Keratinocyte (primary cell): ENCODE measurements at regions not wholly inside any gene's neighbourhood (a gene's known extent, or its start where the extent isn't known, plus 50 kb on each side); places are given as distances from the start of the nearest gene placed in this dataset.

Source experiments
- EZH2 ChIP-seq: IDR thresholded peaks from one replicate; pipeline ENCODE4 v1.6.1; 2012; ENCODE audit warnings: inconsistent platforms, mild to moderate bottlenecking, low read length, moderate library complexity
- TF ChIP-seq, protein P1 (sequence below), 3 experiments: IDR thresholded peaks in 1 of 3; conservative IDR thresholded peaks in 1 of 3; optimal IDR thresholded peaks in 1 of 3; 2 replicates in 2 of 3; 3 replicates in 1 of 3; pipeline versions ENCODE3 to v1.5.1; 2011; ENCODE audit warnings: low read length in 3 of 3, mild to moderate bottlenecking in 3 of 3, moderate library complexity in 2 of 3, control low read depth in 1 of 3, inconsistent platforms in 1 of 3; ENCODE audit not compliant: insufficient read depth in 2 of 3; ENCODE audit errors: extremely low read depth in 1 of 3

DNA sequence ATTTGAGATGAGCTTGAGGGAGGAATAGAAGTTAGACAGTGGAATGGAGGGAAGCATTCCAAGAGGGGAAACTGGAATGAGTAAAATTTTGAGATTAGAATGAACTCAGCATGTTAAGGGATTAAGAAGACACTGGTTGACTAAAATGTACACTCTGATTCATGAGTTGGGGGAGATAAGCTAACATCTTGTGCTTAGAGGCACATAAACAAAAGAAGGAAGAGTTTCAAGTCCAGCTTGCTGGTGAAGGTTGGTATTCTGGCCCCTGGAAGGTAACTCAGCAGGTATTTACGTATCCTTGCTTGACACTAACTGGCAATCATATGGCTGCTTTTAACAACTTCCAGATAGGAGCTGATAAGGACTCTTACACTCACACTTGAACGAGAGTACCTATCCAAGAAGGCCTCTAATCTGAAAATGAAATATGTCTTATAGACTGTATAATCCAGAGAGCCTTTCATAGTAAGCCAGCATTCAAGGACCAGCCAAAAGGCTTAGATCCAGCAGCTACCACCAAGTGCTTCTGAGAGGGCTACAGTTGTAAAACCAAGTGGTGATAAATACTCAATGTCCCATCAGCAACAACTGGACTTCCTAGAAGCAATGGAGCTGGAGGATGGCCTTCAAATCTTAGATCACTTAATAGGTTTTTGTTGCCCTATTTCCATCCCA is 149.7 kb upstream of the SERP2 start:
- TF ChIP-seq EZH2 = no peak
- TF ChIP-seq, protein P1, sequence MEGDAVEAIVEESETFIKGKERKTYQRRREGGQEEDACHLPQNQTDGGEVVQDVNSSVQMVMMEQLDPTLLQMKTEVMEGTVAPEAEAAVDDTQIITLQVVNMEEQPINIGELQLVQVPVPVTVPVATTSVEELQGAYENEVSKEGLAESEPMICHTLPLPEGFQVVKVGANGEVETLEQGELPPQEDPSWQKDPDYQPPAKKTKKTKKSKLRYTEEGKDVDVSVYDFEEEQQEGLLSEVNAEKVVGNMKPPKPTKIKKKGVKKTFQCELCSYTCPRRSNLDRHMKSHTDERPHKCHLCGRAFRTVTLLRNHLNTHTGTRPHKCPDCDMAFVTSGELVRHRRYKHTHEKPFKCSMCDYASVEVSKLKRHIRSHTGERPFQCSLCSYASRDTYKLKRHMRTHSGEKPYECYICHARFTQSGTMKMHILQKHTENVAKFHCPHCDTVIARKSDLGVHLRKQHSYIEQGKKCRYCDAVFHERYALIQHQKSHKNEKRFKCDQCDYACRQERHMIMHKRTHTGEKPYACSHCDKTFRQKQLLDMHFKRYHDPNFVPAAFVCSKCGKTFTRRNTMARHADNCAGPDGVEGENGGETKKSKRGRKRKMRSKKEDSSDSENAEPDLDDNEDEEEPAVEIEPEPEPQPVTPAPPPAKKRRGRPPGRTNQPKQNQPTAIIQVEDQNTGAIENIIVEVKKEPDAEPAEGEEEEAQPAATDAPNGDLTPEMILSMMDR (optimal IDR thresholded peaks at IDR 0.05 in 1 of 3, IDR thresholded peaks at IDR 0.05 in 1 of 3, conservative IDR thresholded peaks at IDR 0.05 in 1 of 3; ENCODE audit: extremely low read depth in 1 of 3, insufficient read depth in 2 of 3, low read length in 3 of 3) = no peak
